Tibial nerve (tissue), 4 donors: ENCODE measurements at regions not wholly inside any gene's neighbourhood (a gene's known extent, or its start where the extent isn't known, plus 50 kb on each side); places are given as distances from the start of the nearest gene placed in this dataset.

Experiments
- EP300 ChIP-seq, 2 donors: sonication (generic); formaldehyde crosslinking; IDR thresholded peaks; one replicate each; pipeline ENCODE4 v1.6.1; 2017; ENCODE audit warnings: antibody characterized with exemption in 2 of 2, mild to moderate bottlenecking in 1 of 2
- TF ChIP-seq, protein P1 (sequence below), 5 experiments: fragments of 200-600 bp in 3 of 5; fragments of 450-650 bp in 2 of 5; sonication (generic) in 3 of 5; IDR thresholded peaks; one replicate each; pipeline ENCODE4 v1.5.1; 2016 to 2019; ENCODE audit warnings: antibody characterized with exemption in 5 of 5, mild to moderate bottlenecking in 3 of 5, moderate library complexity in 2 of 5

DNA sequence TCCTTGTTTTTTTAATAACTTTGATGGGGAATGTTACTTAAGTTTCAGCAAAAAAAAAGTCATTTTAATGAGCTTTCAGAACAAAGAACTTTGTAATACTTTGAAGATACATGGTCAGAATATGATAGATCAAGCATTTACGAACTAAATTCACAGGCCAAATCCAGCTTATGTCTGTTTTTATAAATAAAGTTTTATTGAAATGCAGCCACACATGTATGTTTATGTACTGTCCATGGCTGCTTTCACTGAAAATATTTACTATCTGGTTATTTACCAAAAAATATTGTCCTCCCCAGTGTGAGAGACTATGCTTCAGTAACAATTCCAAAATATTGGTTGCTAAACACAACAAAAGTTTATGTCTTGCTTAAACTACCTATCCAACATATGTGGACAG is 366.7 kb downstream of the PIK3R1 start:
- TF ChIP-seq, protein P1, sequence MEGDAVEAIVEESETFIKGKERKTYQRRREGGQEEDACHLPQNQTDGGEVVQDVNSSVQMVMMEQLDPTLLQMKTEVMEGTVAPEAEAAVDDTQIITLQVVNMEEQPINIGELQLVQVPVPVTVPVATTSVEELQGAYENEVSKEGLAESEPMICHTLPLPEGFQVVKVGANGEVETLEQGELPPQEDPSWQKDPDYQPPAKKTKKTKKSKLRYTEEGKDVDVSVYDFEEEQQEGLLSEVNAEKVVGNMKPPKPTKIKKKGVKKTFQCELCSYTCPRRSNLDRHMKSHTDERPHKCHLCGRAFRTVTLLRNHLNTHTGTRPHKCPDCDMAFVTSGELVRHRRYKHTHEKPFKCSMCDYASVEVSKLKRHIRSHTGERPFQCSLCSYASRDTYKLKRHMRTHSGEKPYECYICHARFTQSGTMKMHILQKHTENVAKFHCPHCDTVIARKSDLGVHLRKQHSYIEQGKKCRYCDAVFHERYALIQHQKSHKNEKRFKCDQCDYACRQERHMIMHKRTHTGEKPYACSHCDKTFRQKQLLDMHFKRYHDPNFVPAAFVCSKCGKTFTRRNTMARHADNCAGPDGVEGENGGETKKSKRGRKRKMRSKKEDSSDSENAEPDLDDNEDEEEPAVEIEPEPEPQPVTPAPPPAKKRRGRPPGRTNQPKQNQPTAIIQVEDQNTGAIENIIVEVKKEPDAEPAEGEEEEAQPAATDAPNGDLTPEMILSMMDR (IDR thresholded peaks at IDR 0.05), result no peak
- TF ChIP-seq EP300 (IDR thresholded peaks at IDR 0.05), result no peak
